HCT116 (cell line): ENCODE measurements at regions not wholly inside any gene's neighbourhood (a gene's known extent, or its start where the extent isn't known, plus 50 kb on each side); places are given as distances from the start of the nearest gene placed in this dataset.

Experiments used
- CTCF ChIP-seq, 3 experiments: fragments of 200-600 bp in 1 of 3; sonication (generic) in 1 of 3; IDR thresholded peaks in 2 of 3; conservative IDR thresholded peaks in 1 of 3; 2 replicates each; pipeline ENCODE4 v1.5.1; 2012 to 2017; ENCODE audit warnings: low read depth in 2 of 3, low read length in 2 of 3, antibody characterized with exemption in 1 of 3, borderline replicate concordance in 1 of 3, control low read depth in 1 of 3, mild to moderate bottlenecking in 1 of 3, mixed read lengths in 1 of 3, mixed run types in 1 of 3, moderate library complexity in 1 of 3; ENCODE audit not compliant: insufficient read depth in 1 of 3
- EZH2 ChIP-seq: fragments of 200-600 bp; sonication (generic); IDR thresholded peaks from 2 replicates; pipeline ENCODE4 v1.6.1; 2017; ENCODE audit warnings: antibody characterized with exemption, mixed run types
- EZH2phosphoT487 ChIP-seq: fragments of 200-600 bp; IDR thresholded peaks from 2 replicates; pipeline ENCODE4 v1.6.1; 2018; ENCODE audit warnings: antibody characterized with exemption, borderline replicate concordance
- FOSL1 ChIP-seq: IDR thresholded peaks from 2 replicates; pipeline ENCODE4 v1.6.1; 2012; ENCODE audit warnings: low read depth
- POLR2A ChIP-seq: IDR thresholded peaks from 2 replicates; pipeline ENCODE4 v1.7.0; 2011; ENCODE audit warnings: borderline replicate concordance; ENCODE audit not compliant: insufficient read depth, insufficient read length; ENCODE audit errors: extremely low read depth
- POLR2AphosphoS5 ChIP-seq: IDR thresholded peaks from 2 replicates; pipeline ENCODE4 v1.6.1; 2011; ENCODE audit warnings: mild to moderate bottlenecking, low read depth, low read length, moderate library complexity
- ZBTB33 ChIP-seq: IDR thresholded peaks from 2 replicates; pipeline ENCODE4 v1.6.1; 2011; ENCODE audit warnings: mild to moderate bottlenecking, low read length, moderate library complexity; ENCODE audit not compliant: insufficient replicate concordance; ENCODE audit errors: extremely low read depth
- TF ChIP-seq, protein P1 (sequence below): IDR thresholded peaks from 2 replicates; pipeline ENCODE4 v1.6.1; 2012; ENCODE audit warnings: low read depth

DNA sequence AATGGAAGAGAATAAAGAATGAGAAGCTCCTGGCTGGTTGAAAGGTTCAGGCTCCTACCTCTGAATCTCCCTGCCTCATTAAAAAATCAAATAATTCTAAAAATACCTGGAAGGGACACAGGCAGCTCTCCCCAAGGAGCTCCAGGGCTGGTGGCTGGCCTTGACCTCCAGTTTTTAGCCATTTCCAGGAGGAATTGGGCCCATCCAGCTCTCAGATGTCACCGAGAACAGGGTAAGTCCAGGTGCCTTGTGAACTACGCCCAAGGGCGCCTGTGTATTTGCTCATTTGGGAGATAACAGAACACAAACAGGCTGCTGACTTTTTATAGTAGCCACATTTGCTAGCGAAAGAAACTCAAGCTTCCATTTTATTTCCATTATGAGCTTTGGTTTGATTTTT is 321.0 kb upstream of the C1orf174 start:
- TF ChIP-seq EZH2: no peak
- TF ChIP-seq CTCF (IDR thresholded peaks at IDR 0.05 in 2 of 3, conservative IDR thresholded peaks at IDR 0.05 in 1 of 3; ENCODE audit: borderline replicate concordance in 1 of 3, insufficient read depth in 1 of 3, low read depth in 2 of 3, low read length in 2 of 3): no peak
- no peak for TF ChIP-seq POLR2A
- no peak for TF ChIP-seq POLR2AphosphoS5
- TF ChIP-seq, protein P1, sequence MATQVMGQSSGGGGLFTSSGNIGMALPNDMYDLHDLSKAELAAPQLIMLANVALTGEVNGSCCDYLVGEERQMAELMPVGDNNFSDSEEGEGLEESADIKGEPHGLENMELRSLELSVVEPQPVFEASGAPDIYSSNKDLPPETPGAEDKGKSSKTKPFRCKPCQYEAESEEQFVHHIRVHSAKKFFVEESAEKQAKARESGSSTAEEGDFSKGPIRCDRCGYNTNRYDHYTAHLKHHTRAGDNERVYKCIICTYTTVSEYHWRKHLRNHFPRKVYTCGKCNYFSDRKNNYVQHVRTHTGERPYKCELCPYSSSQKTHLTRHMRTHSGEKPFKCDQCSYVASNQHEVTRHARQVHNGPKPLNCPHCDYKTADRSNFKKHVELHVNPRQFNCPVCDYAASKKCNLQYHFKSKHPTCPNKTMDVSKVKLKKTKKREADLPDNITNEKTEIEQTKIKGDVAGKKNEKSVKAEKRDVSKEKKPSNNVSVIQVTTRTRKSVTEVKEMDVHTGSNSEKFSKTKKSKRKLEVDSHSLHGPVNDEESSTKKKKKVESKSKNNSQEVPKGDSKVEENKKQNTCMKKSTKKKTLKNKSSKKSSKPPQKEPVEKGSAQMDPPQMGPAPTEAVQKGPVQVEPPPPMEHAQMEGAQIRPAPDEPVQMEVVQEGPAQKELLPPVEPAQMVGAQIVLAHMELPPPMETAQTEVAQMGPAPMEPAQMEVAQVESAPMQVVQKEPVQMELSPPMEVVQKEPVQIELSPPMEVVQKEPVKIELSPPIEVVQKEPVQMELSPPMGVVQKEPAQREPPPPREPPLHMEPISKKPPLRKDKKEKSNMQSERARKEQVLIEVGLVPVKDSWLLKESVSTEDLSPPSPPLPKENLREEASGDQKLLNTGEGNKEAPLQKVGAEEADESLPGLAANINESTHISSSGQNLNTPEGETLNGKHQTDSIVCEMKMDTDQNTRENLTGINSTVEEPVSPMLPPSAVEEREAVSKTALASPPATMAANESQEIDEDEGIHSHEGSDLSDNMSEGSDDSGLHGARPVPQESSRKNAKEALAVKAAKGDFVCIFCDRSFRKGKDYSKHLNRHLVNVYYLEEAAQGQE: no peak
- TF ChIP-seq ZBTB33: no peak
- no peak for TF ChIP-seq FOSL1
- no peak for TF ChIP-seq EZH2phosphoT487
